ENCODE measurements at regions not wholly inside any gene's neighbourhood (a gene's known extent, or its start where the extent isn't known, plus 50 kb on each side); places are given as distances from the start of the nearest gene placed in this dataset.

GRCh38 chr4:66071911-66072310 lies 401.6 kb upstream of the EPHA5 start:
- Histone ChIP-seq H3K4me3 (ENCODE audit: insufficient read depth, low read length, poor library complexity, severe bottlenecking) (no peak overlapping the region), H3K9me3 (ENCODE audit: insufficient read depth, low read length) (no peaks in the 10 kb centered on the region), H3K9ac (ENCODE audit: low read length) (no peak overlapping the region), H3F3A (ENCODE audit: insufficient read depth) (no peaks in the 10 kb centered on the region), H3K27ac (ENCODE audit: low read depth, low read length) (no peak overlapping the region), H3K36me3 (ENCODE audit: low read length) (no peaks in the 10 kb centered on the region), H4K20me1 (ENCODE audit: low read depth, low read length) (no peaks in the 10 kb centered on the region), H3K79me2 (ENCODE audit: insufficient read depth, low read length) (no peaks in the 10 kb centered on the region), H3K27me3 (ENCODE audit: low read length) (no peaks in the 10 kb centered on the region), H3K4me2 (ENCODE audit: low read depth, low read length, poor library complexity, severe bottlenecking) (no peak overlapping the region), H2AFZ (ENCODE audit: low read depth, low read length, severe bottlenecking) (no peak overlapping the region), H3K9me2 (replicated peaks; ENCODE audit: insufficient read depth, low read length) (no peaks in the 10 kb centered on the region)
- TF ChIP-seq EZH2phosphoT487 (conservative IDR thresholded peaks at IDR 0.05; ENCODE audit: low read length): no peak
- TF ChIP-seq CTCF (IDR thresholded peaks at IDR 0.05; ENCODE audit: insufficient read depth, low read length, poor library complexity, severe bottlenecking): no peak

- TF ChIP-seq CTCF (IDR thresholded peaks at IDR 0.05; ENCODE audit: insufficient read depth, low read length, poor library complexity, severe bottlenecking) (no peak), EZH2phosphoT487 (conservative IDR thresholded peaks at IDR 0.05; ENCODE audit: low read length) (no peak)
- Histone ChIP-seq H3K9me2 (replicated peaks; ENCODE audit: insufficient read depth, low read length) (no peaks in the 10 kb centered on the region), H4K20me1 (ENCODE audit: low read depth, low read length) (no peaks in the 10 kb centered on the region), H3K27me3 (ENCODE audit: low read length) (no peaks in the 10 kb centered on the region), H2AFZ (ENCODE audit: low read depth, low read length, severe bottlenecking) (no peak overlapping the region), H3K9me3 (ENCODE audit: insufficient read depth, low read length) (no peaks in the 10 kb centered on the region), H3K79me2 (ENCODE audit: insufficient read depth, low read length) (no peaks in the 10 kb centered on the region), H3K9ac (ENCODE audit: low read length) (no peak overlapping the region), H3K36me3 (ENCODE audit: low read length) (no peaks in the 10 kb centered on the region), H3F3A (ENCODE audit: insufficient read depth) (no peaks in the 10 kb centered on the region), H3K27ac (ENCODE audit: low read depth, low read length) (no peak overlapping the region), H3K4me3 (ENCODE audit: insufficient read depth, low read length, poor library complexity, severe bottlenecking) (no peak overlapping the region), H3K4me2 (ENCODE audit: low read depth, low read length, poor library complexity, severe bottlenecking) (no peak overlapping the region)
Observed at GRCh38 chr4:66062921-66063320, 392.6 kb upstream of the EPHA5 start.

GRCh38 chr4:66062044-66062443 lies 391.8 kb upstream of the EPHA5 start:
- H3K27me3 ChIP-seq (ENCODE audit: low read length): no peaks in the 10 kb centered on the region
- no peaks in the 10 kb centered on the region for H3K79me2 ChIP-seq (ENCODE audit: insufficient read depth, low read length)
- TF ChIP-seq EZH2phosphoT487 (conservative IDR thresholded peaks at IDR 0.05; ENCODE audit: low read length): no peak
- no peak for TF ChIP-seq CTCF (IDR thresholded peaks at IDR 0.05; ENCODE audit: insufficient read depth, low read length, poor library complexity, severe bottlenecking)
- no peak overlapping the region for H3K9ac ChIP-seq (ENCODE audit: low read length)
- no peak overlapping the region for H3K27ac ChIP-seq (ENCODE audit: low read depth, low read length)
- H3K9me2 ChIP-seq (replicated peaks; ENCODE audit: insufficient read depth, low read length): no peaks in the 10 kb centered on the region
- H4K20me1 ChIP-seq (ENCODE audit: low read depth, low read length): no peaks in the 10 kb centered on the region
- H3K9me3 ChIP-seq (ENCODE audit: insufficient read depth, low read length): no peaks in the 10 kb centered on the region
- no peaks in the 10 kb centered on the region for H3K36me3 ChIP-seq (ENCODE audit: low read length)
- no peak overlapping the region for H3K4me3 ChIP-seq (ENCODE audit: insufficient read depth, low read length, poor library complexity, severe bottlenecking)
- H3F3A ChIP-seq (ENCODE audit: insufficient read depth): no peaks in the 10 kb centered on the region
- no peak overlapping the region for H2AFZ ChIP-seq (ENCODE audit: low read depth, low read length, severe bottlenecking)
- H3K4me2 ChIP-seq (ENCODE audit: low read depth, low read length, poor library complexity, severe bottlenecking): no peak overlapping the region

GRCh38 chr4:66059556-66059955 lies 389.3 kb upstream of the EPHA5 start:
- Histone ChIP-seq H3K4me3 (ENCODE audit: insufficient read depth, low read length, poor library complexity, severe bottlenecking) (no peak overlapping the region), H4K20me1 (ENCODE audit: low read depth, low read length) (no peaks in the 10 kb centered on the region), H3K9me3 (ENCODE audit: insufficient read depth, low read length) (no peaks in the 10 kb centered on the region), H3F3A (ENCODE audit: insufficient read depth) (no peaks in the 10 kb centered on the region), H3K9ac (ENCODE audit: low read length) (no peak overlapping the region), H2AFZ (ENCODE audit: low read depth, low read length, severe bottlenecking) (no peak overlapping the region), H3K36me3 (ENCODE audit: low read length) (no peaks in the 10 kb centered on the region), H3K27ac (ENCODE audit: low read depth, low read length) (no peak overlapping the region), H3K79me2 (ENCODE audit: insufficient read depth, low read length) (no peaks in the 10 kb centered on the region), H3K9me2 (replicated peaks; ENCODE audit: insufficient read depth, low read length) (no peaks in the 10 kb centered on the region), H3K4me2 (ENCODE audit: low read depth, low read length, poor library complexity, severe bottlenecking) (no peak overlapping the region), H3K27me3 (ENCODE audit: low read length) (no peaks in the 10 kb centered on the region)
- no peak for TF ChIP-seq CTCF (IDR thresholded peaks at IDR 0.05; ENCODE audit: insufficient read depth, low read length, poor library complexity, severe bottlenecking)
- no peak for TF ChIP-seq EZH2phosphoT487 (conservative IDR thresholded peaks at IDR 0.05; ENCODE audit: low read length)

Measured in SU-DHL-6 (cell line).